Epidermal melanocyte (primary cell): ENCODE measurements at regions not wholly inside any gene's neighbourhood (a gene's known extent, or its start where the extent isn't known, plus 50 kb on each side); places are given as distances from the start of the nearest gene placed in this dataset.
"Not testable (repeated sequence)": the region's sequence is repeated elsewhere in the genome, so short reads cannot be mapped to it uniquely, and the experiment has no call there.

Experiments
- DNase-seq: peaks from one replicate; pipeline ENCODE4 v3.0.0; 2011; ENCODE audit warnings: low spot score; ENCODE audit not compliant: insufficient read length

DNA sequence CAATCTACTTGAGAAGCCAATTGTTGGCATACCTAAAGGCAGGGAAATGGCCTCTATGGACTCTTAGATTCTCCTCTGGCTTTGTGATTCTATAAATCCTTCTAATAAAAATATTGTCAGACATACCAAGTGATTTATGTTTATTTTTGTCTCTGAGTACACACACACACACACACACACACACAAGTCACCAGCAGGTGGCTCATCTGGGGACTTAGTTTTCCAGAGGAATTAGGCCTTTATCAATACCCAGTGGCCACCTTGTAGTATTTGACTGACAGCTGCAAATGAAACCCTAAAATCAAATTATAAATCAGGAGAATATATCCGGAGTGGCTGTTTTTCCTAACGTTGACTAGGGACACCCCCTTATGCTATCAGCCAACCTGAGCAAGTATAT lies 258.5 kb downstream of the BRINP2 start:
- DNase-seq, result no peak

DNA sequence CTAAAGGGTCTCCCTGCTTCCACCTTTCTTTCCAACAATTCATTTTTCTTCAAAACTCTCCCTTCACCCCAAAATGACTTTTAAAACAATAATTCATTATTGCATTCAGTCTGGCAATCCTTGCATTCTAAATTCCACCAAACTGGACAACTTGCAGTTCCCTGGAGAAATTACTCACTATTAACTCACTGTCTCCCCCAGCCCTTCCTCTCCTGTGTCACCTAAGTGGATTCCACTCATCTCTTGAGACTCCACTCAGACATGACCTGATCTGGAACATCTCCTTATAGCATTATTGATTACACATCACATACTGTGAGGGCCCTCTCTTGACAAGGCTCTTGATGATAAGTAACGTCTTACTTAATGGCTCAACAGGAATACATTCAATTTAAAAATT lies 257.1 kb downstream of the BRINP2 start:
- DNase-seq, result no peak

DNA sequence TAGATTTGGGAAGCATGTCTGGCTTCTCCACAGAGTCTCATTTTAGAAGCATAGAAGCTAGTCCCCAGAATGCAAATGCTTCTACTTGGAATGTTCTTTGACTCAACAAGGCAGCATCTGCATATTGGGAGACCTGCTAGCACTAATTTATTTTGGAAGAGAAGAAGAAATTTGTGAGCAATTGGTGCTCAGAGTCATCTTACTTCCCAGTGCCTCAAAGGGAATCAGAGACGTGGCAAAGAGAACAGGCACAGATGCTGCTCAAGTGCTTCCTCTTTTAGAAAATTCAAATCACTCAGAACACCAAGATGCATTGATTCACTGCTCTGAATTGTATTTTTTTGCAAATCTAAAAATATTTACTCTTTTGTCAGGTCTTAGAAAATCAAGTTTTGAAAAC lies 255.7 kb downstream of the BRINP2 start:
- DNase-seq, result no peak

DNA sequence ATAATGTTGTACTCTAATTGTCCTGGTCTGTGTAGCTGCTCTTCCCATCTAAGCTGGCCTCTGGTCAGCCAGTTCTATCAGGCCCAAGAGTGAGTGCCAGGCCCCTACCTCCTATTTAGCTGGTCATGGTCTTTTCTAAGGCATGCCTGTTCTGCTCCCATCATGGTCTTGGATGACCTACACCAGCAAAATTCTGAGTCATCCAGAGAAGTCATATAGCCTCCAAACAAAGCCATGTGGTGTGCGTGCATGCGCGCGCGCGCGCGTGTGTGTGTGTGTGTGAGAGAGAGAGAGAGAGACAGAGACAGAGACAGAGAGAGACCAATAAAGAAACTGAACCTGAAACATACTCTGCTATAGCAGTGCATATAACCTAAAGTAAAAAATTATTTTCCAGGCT lies 254.4 kb downstream of the BRINP2 start:
- DNase-seq, result no peak

GRCh38 chr1:177424744-177425143 lies 254.0 kb downstream of the BRINP2 start:
- no peak for DNase-seq

- no peak for DNase-seq
Observed at GRCh38 chr1:177423090-177423489, 252.3 kb downstream of the BRINP2 start.

DNA sequence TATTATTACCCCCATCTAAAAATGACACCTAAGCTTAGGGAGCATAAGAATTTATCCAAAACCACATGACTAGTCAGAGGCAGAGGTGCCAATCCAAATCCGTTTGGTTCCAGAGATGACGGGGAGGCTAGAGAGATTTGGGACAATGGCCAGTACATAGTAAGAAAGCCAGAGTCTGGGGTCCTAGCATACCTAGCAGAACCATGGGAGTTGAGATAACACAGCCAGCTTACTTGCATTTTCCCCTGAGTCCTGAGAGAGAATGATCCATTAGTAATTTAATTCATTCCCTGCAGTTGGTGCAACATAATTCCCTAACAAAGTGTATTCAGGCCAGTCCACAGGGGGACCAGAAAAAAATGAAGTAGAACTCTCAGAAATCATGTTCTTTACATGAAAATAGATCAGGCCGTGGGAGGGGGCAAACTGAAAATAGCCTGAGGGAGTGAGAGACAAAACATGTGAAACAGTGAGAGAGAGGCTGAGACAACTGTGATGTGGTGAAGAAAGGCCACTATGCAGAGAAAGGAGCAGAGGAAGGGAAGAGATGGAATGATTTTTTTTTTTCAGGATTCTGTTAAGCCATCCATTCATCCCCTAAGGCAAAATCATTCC lies 243.3 kb downstream of the BRINP2 start:
- no peak for DNase-seq

GRCh38 chr1:177411381-177411780 lies 240.6 kb downstream of the BRINP2 start:
- no peak for DNase-seq

- DNase-seq, result no peak
Observed at GRCh38 chr1:177410179-177410766, 239.5 kb downstream of the BRINP2 start.

- not testable (repeated sequence) for DNase-seq
Observed at GRCh38 chr1:177406323-177406722, 235.6 kb downstream of the BRINP2 start.

DNA sequence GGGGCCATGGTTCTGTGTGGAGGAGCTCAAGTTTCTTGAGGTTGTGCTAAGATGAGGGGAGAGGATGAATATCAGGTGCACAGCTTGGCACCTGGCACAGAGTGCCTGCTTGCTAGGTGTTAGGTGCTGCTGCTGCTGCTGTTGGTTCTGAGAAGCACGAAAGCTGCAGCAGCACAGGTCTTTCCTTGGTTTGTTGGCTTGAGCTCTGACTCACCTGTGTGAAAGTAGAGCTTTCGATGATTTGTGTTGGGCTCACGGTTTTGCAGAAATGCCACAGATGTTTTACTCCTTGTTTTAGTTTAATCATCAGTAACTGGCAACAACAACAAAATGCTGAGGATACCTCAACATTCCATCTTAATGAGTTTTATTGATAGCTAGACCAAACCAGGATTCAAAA lies 221.6 kb downstream of the BRINP2 start:
- DNase-seq, result no peak

- no peak for DNase-seq
Observed at GRCh38 chr1:177385760-177386698, 215.3 kb downstream of the BRINP2 start.

- no peak for DNase-seq
Observed at GRCh38 chr1:177384461-177384860, 213.7 kb downstream of the BRINP2 start.

GRCh38 chr1:177383715-177384114 lies 213.0 kb downstream of the BRINP2 start:
- no peak for DNase-seq

- no peak for DNase-seq
Observed at GRCh38 chr1:177377866-177378265, 207.1 kb downstream of the BRINP2 start.

DNA sequence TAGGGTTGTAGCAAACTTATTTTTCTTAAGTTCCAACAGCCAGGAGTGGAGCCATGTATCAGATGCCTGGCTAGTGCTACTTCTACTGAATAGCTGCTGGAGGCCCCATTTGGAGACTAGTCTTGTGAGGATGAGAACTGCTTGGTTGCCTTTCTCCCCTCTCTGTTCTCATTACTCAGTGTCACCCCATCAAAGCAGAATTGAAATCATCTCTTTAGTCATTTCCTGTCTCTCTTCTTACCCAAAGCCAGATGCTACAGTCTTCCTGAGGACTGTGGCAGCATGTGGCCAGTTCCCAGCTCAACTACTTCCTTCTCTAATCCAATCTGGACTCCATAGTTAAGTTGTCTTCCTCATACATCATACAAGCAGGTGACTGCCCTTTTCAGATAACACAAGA lies 197.5 kb downstream of the BRINP2 start:
- DNase-seq, result no peak

GRCh38 chr1:177366091-177366490 lies 195.3 kb downstream of the BRINP2 start:
- no peak for DNase-seq

- no peak for DNase-seq
Observed at GRCh38 chr1:177360791-177361190, 190.0 kb downstream of the BRINP2 start.

- no peak for DNase-seq
Observed at GRCh38 chr1:177356674-177357435, 186.1 kb downstream of the BRINP2 start.

- DNase-seq, result no peak
Observed at GRCh38 chr1:177355575-177355974, 184.8 kb downstream of the BRINP2 start.

- DNase-seq, result no peak
Observed at GRCh38 chr1:177354247-177354646, 183.5 kb downstream of the BRINP2 start.
